DMS153 (cell line): ENCODE measurements at regions not wholly inside any gene's neighbourhood (a gene's known extent, or its start where the extent isn't known, plus 50 kb on each side); places are given as distances from the start of the nearest gene placed in this dataset.

Experiments used
- DNase-seq: peaks from one replicate; lab custom pipeline; 2025; lab: John Stamatoyannopoulos, UW

DNA sequence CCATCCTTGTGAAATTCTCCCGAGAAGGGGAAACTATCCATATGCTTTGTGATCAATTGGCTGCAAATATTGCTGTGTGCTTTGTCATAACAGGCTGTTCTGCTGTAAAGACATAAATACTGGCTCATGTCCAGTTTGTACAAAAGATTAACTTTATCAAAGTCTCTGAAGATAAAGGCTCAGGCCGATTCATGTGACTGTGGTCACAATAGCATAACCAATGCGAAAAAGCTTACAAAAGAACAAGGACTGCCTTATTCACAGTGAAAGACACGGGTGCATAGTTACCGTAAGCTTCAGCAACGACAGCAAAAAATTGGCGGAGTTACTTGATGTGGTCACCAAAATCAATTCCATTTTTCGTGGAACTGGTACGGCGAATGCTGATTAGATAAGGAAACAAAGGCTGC, 173.6 kb upstream of the CHRM3 start:
- DNase-seq = no peak

DNA sequence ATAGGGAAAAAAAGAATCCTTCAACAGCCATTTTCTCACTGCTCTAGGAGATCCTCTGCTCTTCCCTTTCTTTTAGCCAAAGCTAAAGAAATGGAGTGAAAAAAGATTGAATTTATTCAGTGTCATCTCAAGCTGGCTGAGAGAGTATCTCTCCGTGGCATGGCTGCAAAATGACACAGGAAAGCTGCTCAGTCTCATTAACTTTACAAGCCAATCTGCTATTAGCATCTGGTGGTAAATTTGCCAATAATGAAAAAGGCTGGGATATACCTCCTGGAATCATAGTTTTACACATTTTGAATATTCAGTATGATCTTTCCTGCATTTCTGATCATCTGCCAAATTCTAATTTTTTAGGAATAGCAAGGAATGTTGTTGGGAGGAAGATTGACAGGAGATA, 176.8 kb upstream of the CHRM3 start:
- DNase-seq = no peak

GRCh38 chr1:239204401-239204800, 182.0 kb upstream of the CHRM3 start:
- DNase-seq = no peak

GRCh38 chr1:239197871-239198270, 188.5 kb upstream of the CHRM3 start:
- no peak for DNase-seq

DNA sequence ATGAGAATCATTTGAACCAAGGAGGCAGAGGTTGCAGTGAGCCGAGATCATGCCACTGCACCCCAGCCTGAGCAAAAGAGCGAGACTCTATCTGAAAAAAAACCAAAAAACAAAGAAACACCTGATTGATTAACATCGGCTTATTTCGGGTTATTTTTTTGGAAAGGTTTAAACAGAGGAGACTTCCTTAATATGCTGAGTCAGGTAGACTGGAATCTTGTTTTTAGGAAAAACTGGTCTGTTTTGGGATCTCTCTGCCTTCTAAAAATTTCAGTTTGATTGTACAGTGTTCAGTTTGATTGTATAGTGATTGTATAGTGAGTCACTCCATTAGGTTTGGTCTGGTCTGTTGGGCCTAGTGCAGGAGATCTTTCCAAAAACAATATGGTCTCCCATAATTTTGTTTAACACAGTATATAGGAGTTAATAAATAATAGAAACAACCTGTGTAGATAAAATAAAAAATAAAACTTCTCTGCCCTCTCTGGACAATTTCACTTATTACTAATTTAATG, 196.3 kb upstream of the CHRM3 start:
- no peak for DNase-seq

DNA sequence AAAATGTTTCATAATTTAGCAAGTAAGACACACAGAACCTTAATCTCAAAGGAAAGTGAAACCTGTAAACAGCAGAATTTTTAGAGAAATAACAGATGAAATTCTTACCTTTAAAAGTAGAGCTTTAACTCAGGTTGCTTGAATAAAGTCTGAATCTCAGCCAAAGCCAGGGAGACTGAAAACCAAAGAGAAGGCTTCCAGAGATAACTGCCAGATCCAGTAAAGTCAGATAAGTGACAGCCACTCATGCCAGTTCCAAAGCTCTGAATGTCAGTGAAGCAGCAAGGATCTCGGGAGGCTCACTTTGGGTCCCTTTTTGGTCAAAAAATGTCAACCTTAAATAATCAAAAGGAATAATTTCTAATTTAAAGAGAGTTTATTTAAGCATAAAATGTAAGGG, 199.9 kb upstream of the CHRM3 start:
- no peak for DNase-seq

DNA sequence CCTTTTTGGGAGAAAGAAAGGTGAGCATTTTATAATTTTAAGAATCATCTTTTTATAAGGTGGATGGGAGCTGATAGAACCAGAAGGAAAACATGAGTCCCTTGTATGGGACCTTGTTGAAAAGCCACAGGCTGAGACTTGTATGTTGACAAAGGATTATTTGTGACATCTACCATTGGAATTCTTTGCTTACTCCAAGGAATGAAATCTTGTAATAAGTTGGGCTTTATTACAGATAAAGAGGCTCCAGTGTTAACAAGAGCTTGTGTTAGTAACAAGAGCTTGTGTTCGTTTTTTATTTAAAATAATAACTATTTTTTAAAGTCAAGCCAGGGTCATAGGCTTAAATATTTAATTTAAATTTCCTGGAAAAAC, 201.1 kb upstream of the CHRM3 start:
- DNase-seq = no peak

GRCh38 chr1:239184561-239185244, 201.7 kb upstream of the CHRM3 start:
- DNase-seq = no peak

DNA sequence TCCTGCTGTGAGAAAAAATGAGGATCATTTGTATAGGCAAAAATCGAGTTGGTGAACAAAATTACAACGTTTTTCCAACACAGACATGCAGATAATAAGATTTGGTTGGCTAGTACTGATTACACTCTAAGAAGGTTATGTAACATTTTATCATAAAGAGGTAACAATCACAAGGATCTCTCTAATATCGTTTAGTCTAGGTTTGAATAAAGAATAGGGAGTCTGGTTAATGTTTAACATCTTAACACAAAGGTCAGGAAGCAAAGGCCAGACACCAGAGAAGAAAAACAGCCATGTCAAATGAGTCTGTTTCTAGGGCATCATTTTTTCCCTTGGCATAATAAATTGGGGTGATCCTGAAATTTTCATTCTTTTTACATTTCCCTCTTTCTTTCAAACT, 207.4 kb upstream of the CHRM3 start:
- DNase-seq = no peak

GRCh38 chr1:239174880-239175279, 211.5 kb upstream of the CHRM3 start:
- DNase-seq = no peak

GRCh38 chr1:239170828-239171227, 215.5 kb upstream of the CHRM3 start:
- no peak for DNase-seq

GRCh38 chr1:239169276-239169675, 217.1 kb upstream of the CHRM3 start:
- no peak for DNase-seq

- no peak for DNase-seq
These were observed 221.8 kb upstream of the CHRM3 start for GRCh38 chr1:239164451-239165180.

- no peak for DNase-seq
These were observed 230.8 kb upstream of the CHRM3 start for GRCh38 chr1:239155466-239156091.

GRCh38 chr1:239151937-239152336, 234.4 kb upstream of the CHRM3 start:
- no peak for DNase-seq

- DNase-seq = no peak
These were observed 245.4 kb upstream of the CHRM3 start for GRCh38 chr1:239140968-239141367.

GRCh38 chr1:239139801-239140200, 246.6 kb upstream of the CHRM3 start:
- no peak for DNase-seq

DNA sequence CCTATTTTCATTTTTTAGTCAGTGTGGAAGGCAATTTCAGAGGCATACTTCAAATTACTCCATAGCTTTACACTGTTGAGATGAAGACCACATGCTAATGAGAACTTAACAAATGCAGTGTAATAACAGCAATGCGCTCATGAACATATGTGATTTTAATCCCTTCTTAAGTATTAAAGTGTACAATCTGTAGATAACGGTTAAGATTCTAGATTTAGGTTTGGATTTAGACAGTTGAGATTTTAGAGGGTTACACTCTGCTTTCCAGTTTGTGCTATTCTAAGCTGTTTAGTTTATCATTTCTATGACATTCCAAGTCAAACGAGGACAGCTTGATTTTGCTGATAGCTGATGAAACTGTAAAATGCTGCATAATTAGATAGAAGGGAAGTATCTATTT, 257.8 kb upstream of the CHRM3 start:
- DNase-seq = no peak

GRCh38 chr1:239126884-239127283, 259.5 kb upstream of the CHRM3 start:
- DNase-seq = no peak

DNA sequence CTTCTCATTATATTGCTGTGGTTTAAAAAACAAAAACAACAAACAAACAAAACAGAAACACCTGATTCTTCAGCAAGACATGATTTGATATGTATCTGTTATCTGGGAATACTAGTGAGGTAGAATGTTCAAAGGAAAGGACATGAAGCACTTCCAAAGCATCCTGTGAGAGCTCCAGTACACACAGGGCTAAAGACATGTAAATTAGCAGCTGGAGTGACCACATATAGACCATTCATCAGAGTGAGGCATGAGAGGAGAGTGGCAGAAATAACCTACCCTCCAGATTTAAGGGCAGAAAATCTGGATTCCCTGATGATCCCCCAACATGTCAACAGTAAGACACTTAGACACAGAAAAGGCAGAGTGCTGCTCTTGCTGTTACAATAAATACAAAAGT, 260.5 kb upstream of the CHRM3 start:
- no peak for DNase-seq

DNA sequence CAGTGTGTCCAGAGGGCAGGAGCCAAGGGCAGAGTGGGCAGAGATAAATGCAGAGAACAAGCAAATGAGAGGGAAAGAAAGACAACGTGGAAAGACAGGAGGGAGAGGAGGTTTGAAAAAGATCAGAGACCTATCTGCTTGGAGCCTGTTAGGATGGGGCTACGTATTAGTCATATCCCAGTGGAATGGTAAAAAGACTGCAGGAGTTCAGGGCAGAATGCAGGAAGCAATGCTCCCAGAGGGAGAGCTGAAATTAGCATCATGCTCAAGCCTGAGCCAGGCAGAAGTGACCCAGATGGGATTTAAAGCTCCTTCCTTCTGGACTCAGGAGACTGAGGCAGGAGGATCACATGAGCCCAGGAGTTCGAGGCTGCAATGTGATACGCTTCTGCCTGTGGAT, 261.3 kb upstream of the CHRM3 start:
- no peak for DNase-seq

DNA sequence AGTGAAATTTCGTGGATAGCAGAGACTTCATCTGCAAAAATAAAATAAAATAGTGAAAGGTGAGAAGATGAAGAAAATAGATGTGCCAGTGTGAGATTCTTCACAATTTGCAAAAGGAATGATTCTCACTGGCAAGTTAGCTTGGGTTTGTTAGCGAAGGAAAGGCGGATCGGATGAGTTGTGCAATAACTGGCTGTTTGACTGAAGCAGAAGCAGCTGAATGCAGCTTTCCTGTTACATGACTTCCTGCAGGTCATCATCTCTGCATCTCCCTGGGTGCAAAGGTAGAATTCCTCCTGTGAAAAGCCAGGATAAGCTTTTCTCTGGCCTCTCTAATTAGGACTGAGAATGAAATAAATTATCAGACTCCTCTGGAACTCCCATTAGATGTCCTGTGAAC, 263.1 kb upstream of the CHRM3 start:
- no peak for DNase-seq
